GM06990 (cell line): ENCODE measurements at regions not wholly inside any gene's neighbourhood (a gene's known extent, or its start where the extent isn't known, plus 50 kb on each side); places are given as distances from the start of the nearest gene placed in this dataset.

Experiments
- DNase-seq: peaks from one replicate; pipeline ENCODE4 v3.0.0-alpha.2; 2011; ENCODE audit not compliant: insufficient read length; ENCODE audit errors: extremely low read depth
- H3K27me3 ChIP-seq: replicated peaks from 2 replicates; pipeline ENCODE4 v1.6.0; 2011; ENCODE audit warnings: low read length; ENCODE audit not compliant: control insufficient read depth, insufficient read depth
- H3K36me3 ChIP-seq: 2 replicates; pipeline ENCODE4 v1.5.1; 2011; ENCODE audit warnings: low read length; ENCODE audit not compliant: control insufficient read depth, insufficient read depth
- H3K4me3 ChIP-seq: replicated peaks from 2 replicates; pipeline ENCODE4 v1.5.1; 2011; ENCODE audit warnings: low read depth, mild to moderate bottlenecking, control low read depth, low read length
- TF ChIP-seq, protein P1 (sequence below): IDR thresholded peaks from 2 replicates; pipeline ENCODE4 v1.5.1; 2011; ENCODE audit warnings: low read length, control low read depth, mild to moderate bottlenecking, inconsistent platforms; ENCODE audit not compliant: insufficient read depth, poor library complexity, severe bottlenecking

DNA sequence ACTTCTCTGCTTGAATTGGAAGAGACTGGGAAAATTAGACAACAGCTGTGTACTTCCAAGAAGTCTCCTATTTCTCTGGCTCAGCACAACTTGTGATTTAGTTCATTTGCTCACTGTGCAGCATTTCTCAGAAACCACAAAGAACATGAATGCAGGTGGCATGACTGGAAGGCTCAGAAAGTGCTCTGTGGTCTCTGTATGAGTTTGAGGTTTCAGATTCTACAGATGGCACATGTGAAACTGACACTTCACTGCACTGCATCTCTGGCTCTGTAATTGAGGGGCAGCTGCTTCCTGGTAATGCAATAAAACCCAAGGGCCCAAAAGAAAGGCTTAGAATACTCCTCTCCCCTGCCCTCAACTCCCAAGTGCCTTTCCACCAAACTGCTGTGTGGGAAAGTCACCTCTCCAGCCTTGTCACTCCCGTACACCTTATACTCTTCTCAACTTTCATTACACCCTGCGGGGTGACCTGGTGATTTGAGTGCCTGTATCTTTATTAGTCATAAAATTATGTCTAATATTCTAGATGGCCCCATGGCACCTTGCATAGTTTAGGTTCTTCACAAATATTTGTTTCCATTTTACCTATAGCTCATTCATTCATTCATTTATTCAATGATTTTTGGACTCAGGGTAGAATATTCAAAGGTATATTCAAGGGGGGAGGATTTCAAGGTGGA, 82.5 kb downstream of the ESM1 start:
- Histone ChIP-seq H3K36me3 (no peaks in the 10 kb centered on the region), H3K4me3 (no peak overlapping the region), H3K27me3 (peaks cover 4% of the 10 kb centered on the region)
- TF ChIP-seq, protein P1, sequence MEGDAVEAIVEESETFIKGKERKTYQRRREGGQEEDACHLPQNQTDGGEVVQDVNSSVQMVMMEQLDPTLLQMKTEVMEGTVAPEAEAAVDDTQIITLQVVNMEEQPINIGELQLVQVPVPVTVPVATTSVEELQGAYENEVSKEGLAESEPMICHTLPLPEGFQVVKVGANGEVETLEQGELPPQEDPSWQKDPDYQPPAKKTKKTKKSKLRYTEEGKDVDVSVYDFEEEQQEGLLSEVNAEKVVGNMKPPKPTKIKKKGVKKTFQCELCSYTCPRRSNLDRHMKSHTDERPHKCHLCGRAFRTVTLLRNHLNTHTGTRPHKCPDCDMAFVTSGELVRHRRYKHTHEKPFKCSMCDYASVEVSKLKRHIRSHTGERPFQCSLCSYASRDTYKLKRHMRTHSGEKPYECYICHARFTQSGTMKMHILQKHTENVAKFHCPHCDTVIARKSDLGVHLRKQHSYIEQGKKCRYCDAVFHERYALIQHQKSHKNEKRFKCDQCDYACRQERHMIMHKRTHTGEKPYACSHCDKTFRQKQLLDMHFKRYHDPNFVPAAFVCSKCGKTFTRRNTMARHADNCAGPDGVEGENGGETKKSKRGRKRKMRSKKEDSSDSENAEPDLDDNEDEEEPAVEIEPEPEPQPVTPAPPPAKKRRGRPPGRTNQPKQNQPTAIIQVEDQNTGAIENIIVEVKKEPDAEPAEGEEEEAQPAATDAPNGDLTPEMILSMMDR = no peak
- peak; percentile 73 for DNase-seq

DNA sequence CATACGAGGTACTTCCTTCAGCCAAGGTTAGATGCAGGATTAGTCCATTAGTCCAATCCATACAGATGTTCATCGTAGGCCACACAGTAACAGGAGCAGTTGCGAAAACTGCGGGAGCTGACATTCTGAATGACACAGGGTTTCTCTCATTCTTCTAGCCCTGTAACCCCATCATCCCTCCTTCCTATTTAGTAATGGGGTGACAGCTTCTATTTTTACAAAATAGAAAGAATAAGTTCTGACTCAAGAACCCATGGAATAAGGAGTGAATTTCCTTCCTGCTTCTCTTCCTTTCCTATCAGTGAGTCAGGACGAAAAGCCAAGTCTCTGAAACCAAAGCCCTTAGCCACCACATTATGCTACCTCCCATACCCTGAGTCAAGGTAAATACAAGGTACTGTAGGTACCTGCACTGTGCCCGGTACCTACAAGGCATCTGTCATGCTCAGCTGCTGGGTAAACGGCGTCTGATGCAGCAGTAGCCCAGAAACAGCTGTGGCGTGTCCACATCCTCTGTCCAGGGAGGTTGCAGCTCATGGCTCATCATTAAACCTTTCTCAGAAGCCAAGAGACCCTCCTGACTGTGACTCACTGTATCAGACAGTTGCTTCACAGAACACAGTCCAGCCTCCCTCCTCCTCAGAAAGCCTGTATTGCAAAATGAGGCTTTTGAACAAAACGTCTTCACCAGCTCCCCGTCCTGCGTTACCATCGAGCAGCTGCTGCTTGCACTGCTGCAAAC, 84.2 kb downstream of the ESM1 start:
- Histone ChIP-seq H3K36me3 (no peaks in the 10 kb centered on the region), H3K4me3 (no peak overlapping the region), H3K27me3 (peaks cover 4% of the 10 kb centered on the region)
- TF ChIP-seq, protein P1 = no peak
- DNase-seq = no peak

DNA sequence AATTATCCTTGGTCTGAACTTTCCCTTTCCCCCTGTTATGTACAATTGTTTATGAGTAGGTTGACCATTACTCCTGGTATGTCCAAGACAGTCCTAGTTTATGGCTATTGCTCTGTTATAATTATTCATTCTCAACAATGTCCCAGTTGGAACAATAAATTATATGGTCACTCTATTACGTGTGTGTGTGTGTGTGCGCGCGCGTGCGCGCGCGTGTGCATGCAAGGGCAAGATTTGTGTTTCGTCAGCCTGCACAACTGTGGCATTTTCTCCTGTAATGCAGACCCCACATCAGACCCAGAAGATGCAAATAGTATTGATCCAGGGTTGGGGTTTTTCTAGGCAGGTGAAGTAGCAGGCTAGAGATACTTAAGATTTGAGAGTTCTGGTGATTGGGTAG, 88.4 kb downstream of the ESM1 start:
- peaks cover 4% of the 10 kb centered on the region for H3K27me3 ChIP-seq
- no peak overlapping the region for H3K4me3 ChIP-seq
- no peaks in the 10 kb centered on the region for H3K36me3 ChIP-seq
- TF ChIP-seq, protein P1 = no peak
- DNase-seq = no peak

DNA sequence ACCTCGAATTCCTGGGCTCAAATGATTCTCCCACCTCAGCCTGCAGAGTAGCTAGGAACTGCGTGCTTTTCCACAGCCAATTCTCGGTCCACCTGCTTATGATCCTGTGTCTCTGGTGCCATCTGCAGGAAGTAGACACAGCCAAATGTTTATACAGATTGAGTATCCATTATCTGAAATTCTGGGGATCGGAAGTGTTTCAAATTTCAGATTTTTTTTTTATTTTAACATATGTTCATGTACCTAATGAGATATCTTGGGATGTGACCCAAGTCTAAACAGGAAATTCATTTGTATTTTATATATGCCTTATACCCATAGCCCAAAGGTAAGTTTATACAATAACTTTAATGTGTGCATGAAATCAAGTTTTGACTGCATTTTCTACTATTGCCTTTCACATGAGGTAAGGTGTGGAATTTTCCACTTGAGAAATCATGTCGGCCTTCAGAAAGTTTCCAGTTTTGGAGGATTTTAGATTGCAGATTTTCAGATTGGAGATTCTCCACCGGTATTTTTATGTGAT, 89.5 kb downstream of the ESM1 start:
- TF ChIP-seq, protein P1 = peak; percentile 30

DNA sequence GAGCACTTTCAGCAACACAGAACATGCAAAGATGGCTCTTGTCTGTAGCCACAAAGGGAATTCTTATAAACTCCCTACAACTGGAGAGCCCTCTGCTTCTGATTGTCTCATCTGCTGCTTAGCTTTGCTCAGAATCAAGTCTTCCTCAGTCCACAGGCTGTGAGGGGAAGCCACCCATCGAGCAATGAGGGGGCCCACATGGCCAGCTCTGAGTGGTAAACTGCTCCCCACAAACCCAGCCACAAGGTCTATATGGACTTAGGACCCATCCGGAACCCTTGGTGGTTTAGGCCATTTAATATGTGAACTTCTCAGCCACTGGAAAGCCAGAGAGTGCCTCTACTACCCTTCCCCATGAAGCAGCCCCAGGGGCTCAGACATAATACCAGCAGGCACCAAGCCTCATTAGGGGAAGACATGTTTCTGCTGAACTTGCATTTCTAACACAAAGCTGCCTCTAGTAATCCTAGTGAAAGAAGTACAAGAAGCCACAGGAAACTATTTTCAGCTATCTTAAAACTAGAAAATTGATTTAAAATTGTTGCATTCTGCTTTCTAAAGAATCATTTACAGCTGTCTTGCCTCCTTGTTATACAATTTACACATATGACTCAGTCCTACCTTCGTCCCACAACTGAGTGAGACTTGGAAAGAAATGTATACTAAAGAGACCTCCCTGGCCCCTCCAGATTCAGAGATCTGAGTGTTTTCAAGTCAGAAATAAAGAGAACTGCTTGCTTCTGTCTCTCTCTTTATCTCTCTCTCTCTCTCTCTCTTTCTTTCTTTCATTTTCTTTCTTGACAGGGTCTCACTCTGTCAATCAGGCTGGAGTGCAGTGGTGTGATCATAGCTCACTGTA, 90.2 kb downstream of the ESM1 start:
- Histone ChIP-seq H3K4me3 (no peak overlapping the region), H3K27me3 (peaks cover 2% of the 10 kb centered on the region; the same call in 1 of the 2 replicates), H3K36me3 (no peaks in the 10 kb centered on the region)
- DNase-seq = no peak
- TF ChIP-seq, protein P1 = no peak

More for the DNA sequence above, 89.5 kb downstream of the ESM1 start:
- Histone ChIP-seq H3K36me3 (no peaks in the 10 kb centered on the region), H3K4me3 (no peak overlapping the region), H3K27me3 (peaks cover 2% of the 10 kb centered on the region; the same call in 1 of the 2 replicates)
- DNase-seq = no peak
